ENCODE measurements at regions not wholly inside any gene's neighbourhood (a gene's known extent, or its start where the extent isn't known, plus 50 kb on each side); places are given as distances from the start of the nearest gene placed in this dataset.

DNA sequence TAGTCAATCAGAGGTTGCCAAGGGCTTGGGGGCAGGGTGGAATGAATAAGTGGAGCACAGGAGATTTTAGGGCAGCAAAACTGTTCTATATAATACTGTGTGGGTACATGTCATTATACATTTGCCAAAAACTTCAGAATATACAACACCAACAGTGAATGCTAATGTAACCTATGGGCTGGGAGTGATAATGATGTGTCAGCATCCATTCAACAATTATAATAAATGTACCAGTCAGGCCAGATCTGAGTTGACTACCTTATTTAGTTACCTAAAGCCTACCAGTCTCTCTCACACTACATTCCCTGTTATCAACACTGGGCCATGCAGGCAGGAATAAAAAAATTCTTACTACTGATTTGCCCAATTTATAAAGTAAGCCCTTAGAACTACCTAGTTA is 884.5 kb downstream of the TLE1 start:
- no peaks in the 10 kb centered on the region for H3K4me1 ChIP-seq (ENCODE audit: control insufficient read depth in 2 of 2, insufficient read depth in 2 of 2, low read length in 2 of 2)
- no peaks in the 10 kb centered on the region for H3K9me3 ChIP-seq (ENCODE audit: control insufficient read depth in 2 of 2, insufficient read depth in 1 of 2, low read length in 1 of 2)
- no peak overlapping the region for H3K4me3 ChIP-seq (ENCODE audit: low read length in 2 of 2)
- no peak for DNase-seq (ENCODE audit: low read depth in 6 of 9, low spot score in 9 of 9)
- H3K27ac ChIP-seq (ENCODE audit: low read depth in 1 of 2, low read length in 1 of 2): no peak overlapping the region
- H3K27me3 ChIP-seq (ENCODE audit: control insufficient read depth in 2 of 2, insufficient read depth in 1 of 2, low read length in 1 of 2): no peaks in the 10 kb centered on the region
- H3K36me3 ChIP-seq (ENCODE audit: control insufficient read depth in 2 of 2, insufficient read depth in 2 of 2, low read length in 1 of 2): no peaks in the 10 kb centered on the region

DNA sequence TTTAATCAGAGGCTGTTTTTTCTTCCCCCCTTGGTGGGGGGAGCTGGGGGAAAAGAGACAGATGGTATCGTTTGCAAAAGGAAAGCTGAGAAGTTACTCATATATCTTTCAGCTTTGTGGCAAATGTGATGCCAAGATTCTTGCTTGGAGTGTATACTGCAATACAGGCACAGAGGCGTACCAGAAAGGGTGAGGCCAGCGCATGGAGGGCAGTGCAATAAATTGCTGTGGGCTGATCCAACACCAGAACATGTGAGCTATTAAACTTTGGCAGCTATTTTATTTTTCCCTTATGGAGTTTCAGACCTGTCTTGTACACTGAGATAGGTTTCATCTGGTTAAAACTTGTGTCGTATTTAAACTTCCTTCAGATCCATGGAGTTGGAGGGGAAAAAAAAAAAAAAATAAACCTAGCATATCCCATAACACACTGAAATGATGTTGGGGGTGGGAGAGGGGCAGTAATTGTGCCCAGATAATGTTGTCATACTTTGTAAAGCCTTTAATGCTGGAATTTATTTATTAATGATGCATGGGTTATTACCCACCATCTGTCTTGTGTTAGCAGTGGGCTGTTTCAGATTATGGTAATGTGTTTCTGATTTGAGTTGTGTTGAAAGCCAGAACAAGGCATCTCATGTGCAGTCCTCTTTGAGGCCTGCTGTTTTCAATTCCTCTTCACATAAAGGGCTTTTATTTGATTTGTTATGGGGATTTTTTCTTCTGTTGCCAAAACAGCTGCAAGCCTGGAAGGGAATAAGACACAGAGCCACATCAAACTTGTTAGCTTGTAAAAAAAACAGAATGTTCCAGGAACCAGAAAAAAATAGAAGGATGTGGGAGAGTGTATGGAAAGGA is 891.3 kb downstream of the TLE1 start:
- no peaks in the 10 kb centered on the region for H3K27me3 ChIP-seq (ENCODE audit: control insufficient read depth in 2 of 2, insufficient read depth in 1 of 2, low read length in 1 of 2)
- no peak overlapping the region for H3K4me3 ChIP-seq (ENCODE audit: low read length in 2 of 2)
- H3K36me3 ChIP-seq (ENCODE audit: control insufficient read depth in 2 of 2, insufficient read depth in 2 of 2, low read length in 1 of 2): no peaks in the 10 kb centered on the region
- H3K27ac ChIP-seq (ENCODE audit: low read depth in 1 of 2, low read length in 1 of 2): no peak overlapping the region
- WGBS: 86% methylated on average over 4 of the region's 4 CpGs
- no peak for DNase-seq (ENCODE audit: low read depth in 6 of 9, low spot score in 9 of 9)
- H3K9me3 ChIP-seq (ENCODE audit: control insufficient read depth in 2 of 2, insufficient read depth in 1 of 2, low read length in 1 of 2): no peaks in the 10 kb centered on the region
- no peaks in the 10 kb centered on the region for H3K4me1 ChIP-seq (ENCODE audit: control insufficient read depth in 2 of 2, insufficient read depth in 2 of 2, low read length in 2 of 2)

DNA sequence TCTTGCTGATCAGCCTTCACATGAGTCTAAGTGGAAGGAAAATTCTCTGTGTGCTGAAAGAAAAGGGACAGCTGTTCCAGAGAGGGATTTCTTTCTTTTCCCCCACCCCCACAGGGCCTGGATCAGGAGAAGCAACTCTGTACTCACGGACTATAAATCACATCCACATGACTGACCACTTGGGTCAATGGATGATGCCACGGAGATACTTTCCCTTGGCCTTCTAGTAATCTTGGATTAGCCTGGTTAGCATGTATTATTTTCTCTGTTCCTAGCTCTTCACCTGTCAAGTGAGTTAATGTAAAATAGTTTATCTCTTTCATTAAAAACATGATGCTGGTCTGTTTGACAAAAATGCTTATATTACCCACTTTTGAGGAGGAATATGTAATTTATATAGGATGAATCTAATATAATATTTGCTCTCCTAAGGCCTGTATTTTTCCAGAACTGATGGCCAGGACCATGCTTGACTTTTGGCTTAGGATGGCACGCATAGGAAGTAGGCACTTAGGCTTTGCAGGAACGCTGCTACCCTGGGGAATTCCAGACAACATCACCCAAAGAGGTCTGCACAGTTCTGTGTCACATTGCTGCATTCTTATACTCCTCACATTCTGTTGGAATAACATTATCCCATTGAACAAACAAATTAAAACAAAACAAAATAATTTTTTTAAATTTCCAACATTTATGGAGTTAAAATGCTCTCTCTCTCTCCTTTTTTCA is 892.1 kb downstream of the TLE1 start:
- no peaks in the 10 kb centered on the region for H3K27me3 ChIP-seq (ENCODE audit: control insufficient read depth in 2 of 2, insufficient read depth in 1 of 2, low read length in 1 of 2)
- no peaks in the 10 kb centered on the region for H3K36me3 ChIP-seq (ENCODE audit: control insufficient read depth in 2 of 2, insufficient read depth in 2 of 2, low read length in 1 of 2)
- H3K4me1 ChIP-seq (ENCODE audit: control insufficient read depth in 2 of 2, insufficient read depth in 2 of 2, low read length in 2 of 2): no peaks in the 10 kb centered on the region
- no peak overlapping the region for H3K27ac ChIP-seq (ENCODE audit: low read depth in 1 of 2, low read length in 1 of 2)
- no peaks in the 10 kb centered on the region for H3K9me3 ChIP-seq (ENCODE audit: control insufficient read depth in 2 of 2, insufficient read depth in 1 of 2, low read length in 1 of 2)
- DNase-seq (ENCODE audit: low read depth in 6 of 9, low spot score in 9 of 9): no peak
- 94% methylated on average over 4 of the region's 4 CpGs for WGBS
- H3K4me3 ChIP-seq (ENCODE audit: low read length in 2 of 2): no peak overlapping the region

DNA sequence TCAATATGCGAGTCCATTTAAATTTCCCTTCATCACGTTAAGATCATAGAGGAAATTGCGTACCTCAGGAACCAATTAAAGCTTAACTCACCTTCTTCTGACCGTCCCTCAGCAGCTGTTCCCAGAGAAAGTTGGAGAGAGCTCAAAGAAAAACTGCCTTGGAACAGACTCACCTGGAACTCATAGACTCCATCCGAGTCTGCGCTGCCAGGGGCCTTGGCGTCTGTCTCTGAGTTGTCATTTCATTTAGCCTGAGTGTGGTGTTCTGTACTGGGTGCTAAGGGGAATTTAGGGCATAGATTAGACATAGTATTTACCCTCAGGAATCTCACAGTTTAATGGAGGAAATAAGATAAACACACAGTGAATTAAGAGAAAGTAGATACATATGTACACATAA is 892.7 kb downstream of the TLE1 start:
- Histone ChIP-seq H3K4me1 (ENCODE audit: control insufficient read depth in 2 of 2, insufficient read depth in 2 of 2, low read length in 2 of 2) (no peaks in the 10 kb centered on the region), H3K27me3 (ENCODE audit: control insufficient read depth in 2 of 2, insufficient read depth in 1 of 2, low read length in 1 of 2) (no peaks in the 10 kb centered on the region), H3K36me3 (ENCODE audit: control insufficient read depth in 2 of 2, insufficient read depth in 2 of 2, low read length in 1 of 2) (no peaks in the 10 kb centered on the region), H3K27ac (ENCODE audit: low read depth in 1 of 2, low read length in 1 of 2) (no peak overlapping the region), H3K4me3 (ENCODE audit: low read length in 2 of 2) (no peak overlapping the region), H3K9me3 (ENCODE audit: control insufficient read depth in 2 of 2, insufficient read depth in 1 of 2, low read length in 1 of 2) (no peaks in the 10 kb centered on the region)
- WGBS: 93% methylated on average over 7 of the region's 7 CpGs
- DNase-seq (ENCODE audit: low read depth in 6 of 9, low spot score in 9 of 9): no peak

DNA sequence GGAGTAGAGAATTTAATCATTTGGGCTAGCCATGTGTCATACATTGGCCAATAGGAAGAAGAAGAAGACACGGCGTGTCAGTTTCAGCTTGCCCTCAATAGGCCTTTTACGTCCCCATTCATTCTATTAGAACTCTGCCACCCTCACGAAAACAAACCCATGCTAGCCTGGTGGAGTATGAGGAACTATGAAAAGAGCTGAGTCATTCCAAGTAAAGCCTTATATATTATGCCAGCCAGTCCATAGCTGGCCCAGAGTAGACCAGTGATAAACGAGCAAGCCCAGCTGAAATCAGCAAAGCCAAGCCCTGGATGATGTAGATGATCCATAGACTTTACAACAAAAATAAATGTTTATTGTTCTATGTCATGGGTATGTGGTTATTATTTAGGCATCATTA is 895.1 kb downstream of the TLE1 start:
- Histone ChIP-seq H3K9me3 (ENCODE audit: control insufficient read depth in 2 of 2, insufficient read depth in 1 of 2, low read length in 1 of 2) (no peaks in the 10 kb centered on the region), H3K27me3 (ENCODE audit: control insufficient read depth in 2 of 2, insufficient read depth in 1 of 2, low read length in 1 of 2) (no peaks in the 10 kb centered on the region), H3K4me3 (ENCODE audit: low read length in 2 of 2) (no peak overlapping the region), H3K27ac (ENCODE audit: low read depth in 1 of 2, low read length in 1 of 2) (no peak overlapping the region), H3K4me1 (ENCODE audit: control insufficient read depth in 2 of 2, insufficient read depth in 2 of 2, low read length in 2 of 2) (no peaks in the 10 kb centered on the region), H3K36me3 (ENCODE audit: control insufficient read depth in 2 of 2, insufficient read depth in 2 of 2, low read length in 1 of 2) (no peaks in the 10 kb centered on the region)
- 65% methylated on average over 5 of the region's 5 CpGs for WGBS
- no peak for DNase-seq (ENCODE audit: low read depth in 6 of 9, low spot score in 9 of 9)

DNA sequence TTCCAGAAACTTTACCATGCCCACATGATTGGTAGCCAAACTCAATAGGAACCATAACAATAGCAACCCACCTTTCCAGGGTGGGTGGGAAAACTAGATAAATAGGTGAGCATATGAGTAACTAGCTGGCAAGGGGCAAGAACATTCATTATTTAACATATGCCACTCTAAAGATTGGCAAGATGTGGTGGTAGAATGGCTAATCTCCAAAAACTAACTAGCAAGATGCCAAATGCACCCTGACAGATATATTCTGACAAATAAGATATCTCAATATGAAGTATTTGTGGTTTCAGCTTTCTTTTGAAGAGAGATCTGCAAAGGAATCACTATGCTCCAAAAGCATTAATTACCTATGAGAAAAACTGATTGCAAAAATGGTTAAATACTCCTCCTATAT is 895.6 kb downstream of the TLE1 start:
- Histone ChIP-seq H3K27me3 (ENCODE audit: control insufficient read depth in 2 of 2, insufficient read depth in 1 of 2, low read length in 1 of 2) (no peaks in the 10 kb centered on the region), H3K36me3 (ENCODE audit: control insufficient read depth in 2 of 2, insufficient read depth in 2 of 2, low read length in 1 of 2) (no peaks in the 10 kb centered on the region), H3K9me3 (ENCODE audit: control insufficient read depth in 2 of 2, insufficient read depth in 1 of 2, low read length in 1 of 2) (no peaks in the 10 kb centered on the region), H3K4me3 (ENCODE audit: low read length in 2 of 2) (no peak overlapping the region), H3K4me1 (ENCODE audit: control insufficient read depth in 2 of 2, insufficient read depth in 2 of 2, low read length in 2 of 2) (no peaks in the 10 kb centered on the region), H3K27ac (ENCODE audit: low read depth in 1 of 2, low read length in 1 of 2) (no peak overlapping the region)
- no peak for DNase-seq (ENCODE audit: low read depth in 6 of 9, low spot score in 9 of 9)

DNA sequence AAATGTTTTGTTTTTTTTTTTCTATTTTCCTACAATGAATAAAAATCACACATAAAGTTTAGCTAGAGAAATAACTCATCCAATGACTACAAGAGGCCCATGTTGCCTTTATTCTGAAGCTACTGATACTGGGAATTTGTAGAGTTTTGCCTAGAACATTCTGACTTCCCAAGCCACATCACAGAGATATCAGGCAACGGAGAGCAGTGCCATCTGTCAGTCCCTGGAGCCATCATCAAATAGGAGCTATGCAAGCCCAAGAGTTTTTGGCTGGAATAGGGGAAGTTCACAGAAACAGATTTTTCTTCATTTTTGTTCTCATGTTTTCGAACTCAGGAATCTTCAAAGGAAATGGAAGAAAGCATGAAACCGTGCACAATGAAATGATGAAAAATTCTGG is 896.6 kb downstream of the TLE1 start:
- 92% methylated on average over 3 of the region's 3 CpGs for WGBS
- no peak overlapping the region for H3K27ac ChIP-seq (ENCODE audit: low read depth in 1 of 2, low read length in 1 of 2)
- no peaks in the 10 kb centered on the region for H3K27me3 ChIP-seq (ENCODE audit: control insufficient read depth in 2 of 2, insufficient read depth in 1 of 2, low read length in 1 of 2)
- H3K9me3 ChIP-seq (ENCODE audit: control insufficient read depth in 2 of 2, insufficient read depth in 1 of 2, low read length in 1 of 2): no peaks in the 10 kb centered on the region
- no peaks in the 10 kb centered on the region for H3K36me3 ChIP-seq (ENCODE audit: control insufficient read depth in 2 of 2, insufficient read depth in 2 of 2, low read length in 1 of 2)
- H3K4me3 ChIP-seq (ENCODE audit: low read length in 2 of 2): no peak overlapping the region
- no peaks in the 10 kb centered on the region for H3K4me1 ChIP-seq (ENCODE audit: control insufficient read depth in 2 of 2, insufficient read depth in 2 of 2, low read length in 2 of 2)
- DNase-seq (ENCODE audit: low read depth in 6 of 9, low spot score in 9 of 9): no peak

DNA sequence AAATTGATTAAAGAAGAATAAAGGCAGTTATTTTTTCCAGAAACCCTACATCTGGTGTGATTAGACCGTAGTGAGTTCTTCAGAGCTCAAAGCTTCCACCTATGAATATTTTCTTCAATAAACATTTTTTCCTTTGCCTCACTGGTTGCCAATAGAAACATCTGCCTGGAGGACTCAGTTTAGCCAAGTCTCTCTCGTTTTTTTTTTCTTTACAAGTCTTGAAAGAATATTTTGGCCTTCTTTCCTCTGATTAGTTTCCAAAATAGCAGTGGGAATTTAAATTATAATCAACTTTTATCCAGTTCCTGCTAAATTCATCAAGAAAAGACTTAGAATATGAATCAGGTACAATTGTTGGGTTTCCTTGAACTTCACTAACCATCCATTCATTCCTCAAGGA is 897.5 kb downstream of the TLE1 start:
- Histone ChIP-seq H3K36me3 (ENCODE audit: control insufficient read depth in 2 of 2, insufficient read depth in 2 of 2, low read length in 1 of 2) (no peaks in the 10 kb centered on the region), H3K9me3 (ENCODE audit: control insufficient read depth in 2 of 2, insufficient read depth in 1 of 2, low read length in 1 of 2) (no peaks in the 10 kb centered on the region), H3K4me3 (ENCODE audit: low read length in 2 of 2) (no peak overlapping the region), H3K4me1 (ENCODE audit: control insufficient read depth in 2 of 2, insufficient read depth in 2 of 2, low read length in 2 of 2) (no peaks in the 10 kb centered on the region), H3K27me3 (ENCODE audit: control insufficient read depth in 2 of 2, insufficient read depth in 1 of 2, low read length in 1 of 2) (no peaks in the 10 kb centered on the region), H3K27ac (ENCODE audit: low read depth in 1 of 2, low read length in 1 of 2) (no peak overlapping the region)
- WGBS: 69% methylated on average over 2 of the region's 2 CpGs
- no peak for DNase-seq (ENCODE audit: low read depth in 6 of 9, low spot score in 9 of 9)

DNA sequence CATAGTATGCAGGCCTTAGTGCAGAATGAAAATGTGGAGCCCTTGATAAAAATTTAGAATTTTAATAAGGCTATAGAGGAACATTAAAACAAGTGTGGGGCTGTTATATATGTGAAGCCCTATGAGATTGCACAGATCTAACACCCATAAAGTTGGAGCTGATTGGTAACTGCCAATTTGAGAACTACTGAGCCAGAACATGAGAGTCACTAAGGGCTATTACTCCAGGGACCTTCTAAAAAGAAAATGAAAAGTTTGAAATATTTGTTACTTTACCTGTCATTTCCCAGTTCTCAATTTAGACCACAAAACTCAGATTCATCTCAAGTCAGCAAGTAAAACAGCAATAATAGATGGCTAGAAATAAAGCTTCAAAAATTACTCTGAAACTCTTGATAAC is 898.6 kb downstream of the TLE1 start:
- H3K27me3 ChIP-seq (ENCODE audit: control insufficient read depth in 2 of 2, insufficient read depth in 1 of 2, low read length in 1 of 2): no peaks in the 10 kb centered on the region
- DNase-seq (ENCODE audit: low read depth in 6 of 9, low spot score in 9 of 9): no peak
- no peak overlapping the region for H3K4me3 ChIP-seq (ENCODE audit: low read length in 2 of 2)
- H3K27ac ChIP-seq (ENCODE audit: low read depth in 1 of 2, low read length in 1 of 2): no peak overlapping the region
- H3K4me1 ChIP-seq (ENCODE audit: control insufficient read depth in 2 of 2, insufficient read depth in 2 of 2, low read length in 2 of 2): no peaks in the 10 kb centered on the region
- no peaks in the 10 kb centered on the region for H3K9me3 ChIP-seq (ENCODE audit: control insufficient read depth in 2 of 2, insufficient read depth in 1 of 2, low read length in 1 of 2)
- H3K36me3 ChIP-seq (ENCODE audit: control insufficient read depth in 2 of 2, insufficient read depth in 2 of 2, low read length in 1 of 2): no peaks in the 10 kb centered on the region
